Stomach (tissue), 8 donors: ENCODE measurements at regions not wholly inside any gene's neighbourhood (a gene's known extent, or its start where the extent isn't known, plus 50 kb on each side); places are given as distances from the start of the nearest gene placed in this dataset.
A peak's percentile ranks its signal among the peaks of the same experiment; 100 is the strongest.

Experiments used
- DNase-seq, 2 donors: peaks; one replicate each; pipeline versions ENCODE4 v3.0.0 to v3.0.0-alpha.2; 2013 to 2019
- H3K27ac ChIP-seq, 5 donors: fragments of 200-600 bp in 4 of 5; sonication (generic) in 4 of 5; one replicate each; pipeline ENCODE4 v1.5.1; 2013 to 2019; ENCODE audit warnings: mild to moderate bottlenecking in 1 of 5, moderate library complexity in 1 of 5
- H3K27me3 ChIP-seq, 3 donors: fragments of 200-600 bp; sonication (generic); one replicate each; pipeline ENCODE4 v1.5.1; 2017 to 2019; ENCODE audit warnings: mixed run types in 1 of 3
- H3K36me3 ChIP-seq, 4 donors: fragments of 200-600 bp; sonication (generic); 1 replicate in 3 of 4; 2 replicates in 1 of 4; pipeline ENCODE4 v1.5.1; 2016 to 2019
- H3K4me1 ChIP-seq, 4 donors: fragments of 200-600 bp; sonication (generic); one replicate each; pipeline ENCODE4 v1.5.1; 2016 to 2019
- H3K4me3 ChIP-seq, 4 donors: fragments of 200-600 bp; sonication (generic) in 3 of 4; one replicate each; pipeline ENCODE4 v1.5.1; 2016 to 2019; ENCODE audit warnings: mild to moderate bottlenecking in 1 of 4
- H3K9me3 ChIP-seq, 4 donors: fragments of 200-600 bp; sonication (generic); one replicate each; pipeline ENCODE4 v1.5.1; 2016 to 2019
- CTCF ChIP-seq, 7 experiments: fragments of 450-650 bp in 4 of 7; fragments of 200-600 bp in 3 of 7; sonication (generic) in 3 of 7; IDR thresholded peaks; one replicate each; pipeline ENCODE4 v1.5.1; 2016 to 2019; ENCODE audit warnings: antibody characterized with exemption in 7 of 7, control low read depth in 2 of 7, mild to moderate bottlenecking in 1 of 7
- EP300 ChIP-seq: sonication (generic); formaldehyde crosslinking; IDR thresholded peaks from one replicate; pipeline ENCODE4 v1.6.1; 2017; ENCODE audit warnings: antibody characterized with exemption
- POLR2A ChIP-seq, 4 donors: fragments of 450-650 bp; IDR thresholded peaks; one replicate each; pipeline ENCODE4 v1.6.1; 2016; ENCODE audit warnings: antibody characterized with exemption in 4 of 4, control low read depth in 2 of 4, mild to moderate bottlenecking in 1 of 4, moderate library complexity in 1 of 4
- POLR2AphosphoS5 ChIP-seq, 3 donors: sonication (generic); formaldehyde crosslinking; IDR thresholded peaks; one replicate each; pipeline ENCODE4 v1.6.1; 2016; ENCODE audit warnings: antibody characterized with exemption in 3 of 3
- WGBS, 5 donors: extraction: QIAGEN DNeasy Blood & Tissue Kit in 3 of 5; methylation state at CpG; one replicate each; pipeline versions ENCODE4 v1.1.5 to v1.1.7; 2013 to 2018; 5-methylcytosine and 5-hydroxymethylcytosine counted together
- intact Hi-C: fragments of 100-400 bp; cut with DNase I; formaldehyde crosslinking; loops from one replicate; pipeline ENCODE4 v1.15.1; 2023; ENCODE audit warnings: low total_unique reads
- donor health status: healthy with polysubstance abuse.
- donor health status: Bipolar disorder and iron deficiency.
- donor health status: healthy.

- no peaks in the 10 kb centered on the region for H3K9me3 ChIP-seq
- no peak overlapping the region for H3K4me3 ChIP-seq
- H3K36me3 ChIP-seq = no peaks in the 10 kb centered on the region
- intact Hi-C loops = loop anchor here (5.0 kb wide), 1 partner anchor 127 kb away; no protein-coding TSS in a partner anchor
- TF ChIP-seq EP300 (no peak), POLR2A (IDR thresholded peaks at IDR 0.05) (no peak), CTCF (IDR thresholded peaks at IDR 0.05) (no peak)
- H3K27ac ChIP-seq = peak overlapping the region in 1 of 5 donors; percentile 39
- peaks cover 0 to 5% (median 0%) of the 10 kb centered on the region in 3 donors for H3K27me3 ChIP-seq
- DNase-seq = no peak
- 76 to 94% (median 92%) methylated on average over 3 of the region's 3 CpGs for WGBS, 5 donors
- H3K4me1 ChIP-seq = peaks cover 0 to 12% (median 0%) of the 10 kb centered on the region in 4 donors
Observed at GRCh38 chr2:191565120-191565519, 112.8 kb upstream of the NABP1 start.

GRCh38 chr2:191565647-191566198 is 112.2 kb upstream of the NABP1 start:
- TF ChIP-seq POLR2AphosphoS5 (IDR thresholded peaks at IDR 0.05) (no peak), POLR2A (IDR thresholded peaks at IDR 0.05) (no peak), EP300 (no peak), CTCF (IDR thresholded peaks at IDR 0.05) (no peak)

GRCh38 chr2:191566344-191566743 is 111.6 kb upstream of the NABP1 start:
- WGBS, 5 donors = 55 to 67% (median 65%) methylated on average over 8 of the region's 8 CpGs
- H3K36me3 ChIP-seq = no peaks in the 10 kb centered on the region
- no peaks in the 10 kb centered on the region for H3K9me3 ChIP-seq
- peak overlapping the region in 1 of 5 donors; percentile 39 for H3K27ac ChIP-seq
- H3K4me1 ChIP-seq = peaks cover 0 to 19% (median 0%) of the 10 kb centered on the region in 4 donors
- intact Hi-C loops = loop anchor here (5.0 kb wide), 1 partner anchor 126 kb away; no protein-coding TSS in a partner anchor
- peaks cover 0 to 5% (median 0%) of the 10 kb centered on the region in 3 donors for H3K27me3 ChIP-seq
- DNase-seq = peak; percentile 77 to 79
- no peak overlapping the region for H3K4me3 ChIP-seq
- TF ChIP-seq CTCF (IDR thresholded peaks at IDR 0.05) (peak in 5 of 7 experiments; percentile 38 to 72 (median 59)), EP300 (no peak)

More at GRCh38 chr2:191565647-191566198, 112.2 kb upstream of the NABP1 start:
- H3K36me3 ChIP-seq = no peaks in the 10 kb centered on the region
- peak overlapping the region in 2 of 5 donors; percentile 22 to 39 for H3K27ac ChIP-seq
- 51 to 63% (median 56%) methylated on average over 4 of the region's 4 CpGs for WGBS, 5 donors
- H3K27me3 ChIP-seq = peaks cover 0 to 5% (median 0%) of the 10 kb centered on the region in 3 donors
- H3K4me1 ChIP-seq = peaks cover 0 to 13% (median 0%) of the 10 kb centered on the region in 4 donors
- intact Hi-C loops = loop anchor here (5.0 kb wide), 1 partner anchor 127 kb away; no protein-coding TSS in a partner anchor
- no peak overlapping the region for H3K4me3 ChIP-seq
- no peaks in the 10 kb centered on the region for H3K9me3 ChIP-seq
- DNase-seq = no peak

- intact Hi-C loops = loop anchor here (5.0 kb wide), 1 partner anchor 125 kb away; no protein-coding TSS in a partner anchor
- DNase-seq = no peak
- TF ChIP-seq EP300 = no peak
- TF ChIP-seq POLR2AphosphoS5 (IDR thresholded peaks at IDR 0.05) = no peak
- no peak for TF ChIP-seq POLR2A (IDR thresholded peaks at IDR 0.05)
- no peak for TF ChIP-seq CTCF (IDR thresholded peaks at IDR 0.05)
Observed at GRCh38 chr2:191567206-191567605, 110.7 kb upstream of the NABP1 start.

More at GRCh38 chr2:191567206-191567605, 110.7 kb upstream of the NABP1 start:
- Histone ChIP-seq H3K36me3 (no peaks in the 10 kb centered on the region), H3K4me1 (peaks cover 0 to 23% (median 0%) of the 10 kb centered on the region in 4 donors), H3K27me3 (peaks cover 0 to 5% (median 0%) of the 10 kb centered on the region in 3 donors), H3K9me3 (no peaks in the 10 kb centered on the region), H3K27ac (no peak overlapping the region), H3K4me3 (no peak overlapping the region)
- WGBS, 5 donors = 84 to 96% (median 92%) methylated on average over 3 of the region's 3 CpGs
